Stimulated activated CD8-positive, alpha-beta memory T cell treated with anti-CD3 and anti-CD28 coated beads, Interleukin-7, amount 100 ng/mL, for 4 hours (primary cell): ENCODE measurements at regions not wholly inside any gene's neighbourhood (a gene's known extent, or its start where the extent isn't known, plus 50 kb on each side); places are given as distances from the start of the nearest gene placed in this dataset.
A peak's percentile ranks its signal among the peaks of the same experiment; 100 is the strongest.

Experiments
- DNase-seq, 2 donors: peaks; one replicate each; pipeline ENCODE4 v3.0.0-alpha.2; 2020; ENCODE audit warnings: low read depth in 2 of 2

DNA sequence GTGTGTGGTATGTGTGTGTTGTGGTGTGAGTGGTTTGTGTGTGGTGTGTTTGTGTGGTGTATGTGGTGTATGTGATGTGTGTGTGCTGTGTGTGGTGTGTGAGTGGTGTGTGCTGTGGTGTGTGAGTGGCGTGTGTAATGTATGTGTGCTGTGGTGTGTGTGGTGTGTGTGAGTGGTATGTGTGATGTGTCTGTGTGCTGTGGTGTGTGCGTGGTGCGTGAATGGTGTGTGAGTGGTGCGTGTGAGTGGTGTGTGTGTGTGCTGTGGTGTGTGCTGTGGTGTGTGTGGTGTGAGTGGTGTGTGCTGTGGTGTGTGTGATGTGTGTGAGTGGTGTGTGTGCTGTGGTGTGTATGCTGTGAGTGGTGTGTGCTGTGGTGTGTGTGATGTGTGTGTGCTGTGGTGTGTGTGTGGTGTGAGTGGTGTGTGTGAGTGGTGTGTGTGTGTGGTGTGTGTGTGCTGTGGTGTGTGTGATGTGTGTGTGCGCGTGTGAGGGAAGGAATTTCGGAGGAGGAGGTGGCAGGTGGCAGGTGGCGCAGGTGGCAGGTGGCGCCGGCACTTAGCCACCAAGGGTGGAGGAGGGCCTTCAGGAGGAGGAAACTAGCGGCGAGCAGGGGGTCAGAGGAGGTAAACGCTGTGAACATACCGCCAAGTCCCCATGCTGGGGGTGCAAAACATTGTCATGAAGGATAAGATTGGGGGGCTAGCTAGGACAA, 191.8 kb downstream of the MELK start:
- DNase-seq, result no peak

DNA sequence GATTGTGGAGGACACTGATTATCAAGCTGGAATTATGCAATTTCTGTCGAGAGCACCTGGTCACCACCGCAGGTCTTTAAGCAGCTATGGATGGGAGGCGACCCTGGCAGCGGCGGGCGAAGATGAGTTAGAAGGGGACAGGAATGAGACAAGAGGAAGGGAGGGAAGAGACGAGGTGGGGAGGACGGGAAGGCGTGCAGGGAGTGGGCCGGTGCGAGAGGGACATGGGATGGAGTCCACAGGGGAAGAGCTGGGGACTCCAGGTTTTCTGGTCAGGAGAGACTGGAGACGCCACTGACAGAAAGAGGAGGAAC, 192.3 kb downstream of the MELK start:
- no peak for DNase-seq

DNA sequence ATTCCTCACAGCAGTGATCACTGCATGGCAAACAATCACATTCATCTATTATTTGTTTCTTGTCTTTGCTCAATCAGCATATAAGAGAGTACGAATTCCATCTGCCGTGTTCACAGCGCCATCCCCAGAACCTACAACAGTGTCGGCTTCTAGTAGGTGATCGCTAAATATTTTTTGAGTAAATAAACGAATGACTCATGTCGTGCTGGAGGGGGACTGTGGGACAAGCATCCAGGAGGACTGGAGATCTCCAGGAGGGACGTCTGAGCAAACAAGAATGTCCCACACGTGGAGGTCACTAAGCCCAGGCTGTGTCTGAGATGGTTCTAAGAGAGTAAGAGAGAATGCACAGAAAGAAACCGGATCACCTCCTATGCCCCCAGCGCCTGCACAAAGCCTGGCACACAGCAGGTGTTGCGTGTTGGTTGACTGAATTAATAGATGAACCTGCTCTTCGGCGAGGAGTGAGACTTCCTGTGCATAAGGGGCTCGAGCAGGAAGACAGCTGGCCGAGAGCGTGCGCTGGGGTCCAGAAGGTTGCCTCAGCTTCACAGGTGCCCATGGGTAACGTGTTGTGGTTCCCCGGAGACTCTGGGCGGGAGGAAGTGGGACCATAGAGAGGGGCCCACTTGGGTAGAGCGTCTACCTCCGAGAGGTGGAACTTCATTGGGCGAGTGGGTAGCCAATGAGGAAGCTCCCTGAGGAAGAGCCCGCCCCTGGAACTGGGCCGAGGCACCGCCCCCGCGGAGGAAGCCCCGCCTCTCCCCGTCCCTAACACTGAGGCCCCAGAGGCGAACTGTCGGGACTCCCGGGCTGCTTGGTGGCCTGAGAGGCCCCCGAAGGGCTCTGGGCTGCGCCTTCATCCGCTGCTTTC, 193.0 kb downstream of the MELK start:
- peak; percentile 83 to 84 for DNase-seq

DNA sequence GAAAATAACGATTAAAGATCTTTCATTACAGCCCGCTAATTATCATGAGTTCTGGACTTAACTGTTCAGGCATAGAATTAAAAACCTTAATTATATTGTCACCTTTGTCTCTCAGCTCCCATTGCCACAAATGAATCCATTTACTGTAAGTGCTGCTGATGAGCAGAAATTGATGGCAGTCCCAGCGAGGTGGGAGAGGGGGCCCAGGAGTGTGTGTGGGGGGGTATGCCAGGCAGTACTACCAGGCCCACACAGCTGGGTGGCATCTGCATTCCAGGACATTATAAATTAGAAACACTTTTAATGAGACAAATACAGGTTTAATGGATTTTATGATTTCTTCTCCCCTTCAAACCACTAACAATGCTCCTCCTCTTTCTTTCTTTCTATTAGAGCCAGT, 196.0 kb downstream of the MELK start:
- no peak for DNase-seq

DNA sequence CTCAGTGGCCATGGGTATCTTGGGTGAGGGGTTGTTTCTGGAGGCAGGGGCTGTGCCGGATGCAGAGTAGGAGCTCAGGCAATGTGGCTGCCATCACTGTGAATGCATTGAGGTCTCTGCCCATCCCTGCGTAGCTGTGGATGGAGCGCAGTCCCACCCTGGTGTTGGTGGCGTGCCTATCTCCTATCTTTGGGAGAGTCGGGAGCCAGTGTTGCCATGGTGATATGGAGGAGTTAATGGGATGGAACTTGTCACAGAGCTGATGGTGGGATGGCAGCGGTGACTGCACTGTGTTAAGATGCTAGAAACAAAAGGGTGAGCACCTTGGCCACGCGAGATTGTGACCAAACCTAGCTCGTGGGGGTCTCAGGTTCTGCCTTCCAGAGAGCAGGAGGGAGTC, 197.3 kb downstream of the MELK start:
- DNase-seq, result no peak

DNA sequence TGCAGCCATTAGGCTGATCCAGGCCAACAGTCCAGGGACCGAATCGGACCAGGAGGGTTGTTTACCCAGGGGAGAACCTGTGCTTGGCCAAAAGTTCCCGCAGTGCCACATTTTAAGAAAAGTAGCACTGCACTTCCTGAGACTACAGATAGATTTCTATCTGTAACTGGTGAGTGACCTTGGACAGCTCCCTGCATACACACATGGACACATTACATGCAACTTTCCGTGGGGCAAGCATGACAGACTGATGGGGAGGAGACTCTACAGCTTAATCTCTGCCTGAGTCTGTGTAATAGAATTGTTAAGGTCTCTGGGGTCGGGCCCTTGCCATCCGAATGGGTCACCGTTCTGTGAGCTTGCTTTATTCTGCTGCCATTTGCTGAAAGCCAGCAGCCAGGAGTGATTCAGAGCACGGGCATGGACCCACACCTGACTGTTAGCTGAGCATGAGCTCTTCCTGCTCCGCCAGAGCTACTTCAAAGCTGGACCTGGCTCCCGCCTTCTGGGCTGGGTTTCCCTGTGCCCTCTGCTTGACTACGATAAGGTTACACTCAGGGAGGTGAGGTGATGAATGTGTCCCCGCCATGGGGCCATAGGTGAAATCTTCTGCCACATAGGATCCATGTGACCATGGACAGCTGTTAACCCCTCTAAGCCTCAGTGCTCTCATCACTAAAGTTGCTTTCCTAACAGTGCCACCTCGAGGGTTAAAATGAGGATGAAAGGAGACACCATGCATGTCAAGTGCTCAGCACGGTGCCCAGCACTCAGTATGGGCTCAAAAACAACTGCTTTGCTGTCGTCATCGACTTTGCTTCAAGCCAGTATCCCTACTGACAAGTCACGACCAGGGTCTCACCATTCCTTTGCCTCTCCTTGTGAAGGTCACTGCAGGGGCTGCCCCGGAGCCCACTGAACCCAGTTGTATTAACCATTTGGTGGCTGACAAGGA, 200.0 kb downstream of the MELK start:
- no peak for DNase-seq

DNA sequence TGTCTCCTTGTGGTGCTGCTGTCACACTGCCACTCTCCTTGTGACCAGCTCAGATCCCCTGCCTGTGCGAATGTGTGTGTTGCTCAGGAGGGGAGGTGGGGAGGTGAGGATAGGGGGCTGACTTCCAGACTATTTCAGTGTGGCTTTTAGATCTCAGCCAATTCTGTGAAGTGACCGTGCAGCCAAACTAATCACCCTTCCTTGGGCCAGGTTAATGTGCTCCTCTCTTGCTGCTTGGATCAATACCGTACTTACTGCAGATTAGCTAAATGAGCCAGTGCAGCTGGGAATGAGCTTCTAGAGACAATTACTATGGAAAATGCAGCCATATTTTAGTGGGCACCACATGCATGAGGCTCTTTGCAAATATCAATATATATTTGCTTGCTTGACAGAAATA, 206.0 kb downstream of the MELK start:
- DNase-seq, result no peak

DNA sequence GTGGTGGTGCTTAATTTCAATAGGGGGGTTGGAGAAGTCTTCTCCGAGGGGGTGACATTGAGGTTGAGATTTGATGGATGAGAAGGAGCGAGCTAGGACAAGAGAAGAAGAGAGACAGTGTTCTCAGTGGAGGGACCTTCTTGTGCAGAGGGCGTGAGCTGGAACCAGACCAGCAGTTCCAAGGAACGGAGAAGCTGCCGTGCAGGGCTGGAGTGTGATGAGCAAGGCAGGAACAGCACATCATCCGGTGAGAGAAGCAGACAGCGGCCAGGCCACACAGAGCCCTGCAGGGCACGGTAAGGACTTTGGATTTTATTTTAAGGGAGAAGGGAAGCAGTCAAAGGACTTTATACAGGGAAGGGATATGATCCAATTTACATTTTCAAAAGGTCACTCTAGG, 206.9 kb downstream of the MELK start:
- no peak for DNase-seq

DNA sequence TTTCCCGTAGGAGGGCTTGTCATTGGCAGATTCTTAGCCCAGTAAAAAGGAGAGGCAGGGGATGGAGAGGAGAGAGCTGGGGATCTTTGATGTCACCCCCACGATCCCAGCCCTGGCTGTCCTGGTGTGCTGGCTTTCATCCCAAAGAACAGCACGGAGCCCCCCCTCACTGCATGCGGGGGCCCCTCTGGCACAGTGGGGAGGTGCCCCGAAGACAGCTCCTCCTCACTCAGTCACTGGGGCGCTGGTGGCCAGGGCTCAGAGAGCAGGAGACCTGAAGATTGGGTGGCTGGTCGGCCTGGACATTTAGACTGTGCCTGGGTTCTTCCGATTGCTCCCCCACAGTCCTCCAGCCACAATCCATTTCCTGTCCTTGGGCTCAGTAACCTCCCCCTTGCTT, 207.5 kb downstream of the MELK start:
- DNase-seq, result no peak

DNA sequence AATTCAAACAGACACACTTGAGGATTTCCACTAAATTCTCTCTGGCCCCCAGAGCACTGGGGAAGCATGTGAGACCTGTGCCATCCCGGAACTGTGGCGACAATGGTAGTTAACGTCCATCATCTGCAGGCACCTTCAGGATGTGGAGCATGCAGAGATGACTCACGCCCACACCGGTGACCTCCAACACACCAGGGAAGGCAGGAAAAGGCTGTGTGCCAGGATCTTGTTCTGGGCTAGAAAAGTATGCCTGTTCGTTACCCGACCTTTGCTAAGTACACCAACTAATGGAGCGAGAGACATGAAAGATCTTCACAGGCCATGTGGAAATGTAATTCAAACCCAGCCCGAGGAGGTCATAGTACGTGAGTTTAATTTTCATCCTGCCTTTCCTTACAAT, 208.8 kb downstream of the MELK start:
- no peak for DNase-seq
